ENCODE measurements at regions not wholly inside any gene's neighbourhood (a gene's known extent, or its start where the extent isn't known, plus 50 kb on each side); places are given as distances from the start of the nearest gene placed in this dataset.
"Not testable (repeated sequence)": the region's sequence is repeated elsewhere in the genome, so short reads cannot be mapped to it uniquely, and the experiment has no call there.

DNA sequence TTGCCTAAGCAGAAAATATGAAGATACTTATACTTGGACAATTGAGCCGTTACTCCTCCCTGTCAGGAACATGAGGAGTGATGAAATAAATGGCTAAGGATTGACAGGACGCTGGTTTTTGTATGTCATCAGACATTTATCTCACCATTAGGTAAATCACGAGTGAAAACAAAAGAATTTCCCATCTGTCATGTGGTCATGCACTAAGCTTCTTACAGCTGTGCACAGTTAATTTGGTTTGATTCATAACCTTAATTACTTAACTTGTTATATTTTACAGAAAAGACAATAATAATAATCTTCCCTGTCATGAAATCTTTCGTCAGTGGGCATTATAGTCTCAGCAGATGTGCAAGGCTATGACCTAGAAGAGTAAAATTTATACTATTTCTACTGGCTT lies 266.5 kb downstream of the HGF start:
- Histone ChIP-seq H3K4me1 (no peaks in the 10 kb centered on the region), H3K27me3 (ENCODE audit: low read depth) (no peaks in the 10 kb centered on the region), H3K36me3 (replicated peaks) (no peaks in the 10 kb centered on the region), H3K4me3 (no peak overlapping the region), H3K9me3 (no peaks in the 10 kb centered on the region)
- DNase-seq (ENCODE audit: low spot score in 2 of 2) = no peak
- in situ Hi-C loops (cut with MboI; ENCODE audit: low sequenced_read_pairs) = loop anchor here (25.0 kb wide), 1 partner anchor 209 kb away; no protein-coding TSS in a partner anchor

DNA sequence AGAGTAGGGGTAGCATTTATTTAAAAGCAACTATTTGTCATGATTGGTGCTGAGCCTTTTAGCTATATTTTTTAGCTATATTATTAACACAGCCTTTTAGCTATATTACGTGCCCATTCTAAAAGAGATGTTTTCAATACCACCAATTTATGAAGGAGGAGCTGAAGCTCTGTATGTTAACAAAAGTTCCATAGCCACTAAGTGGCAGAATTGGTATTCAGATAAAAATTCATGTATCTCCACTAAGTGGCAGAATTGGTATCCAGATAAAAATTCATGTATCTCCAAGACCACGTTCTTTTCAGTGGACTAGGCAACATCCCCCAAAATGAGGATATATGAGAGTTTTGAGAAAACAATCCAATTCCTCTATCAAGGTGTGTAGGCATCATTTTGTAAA lies 268.6 kb downstream of the HGF start:
- in situ Hi-C loops (cut with MboI; ENCODE audit: low sequenced_read_pairs) = loop anchor here (25.0 kb wide), 1 partner anchor 211 kb away; no protein-coding TSS in a partner anchor
- Histone ChIP-seq H3K36me3 (replicated peaks) (no peaks in the 10 kb centered on the region), H3K9me3 (no peaks in the 10 kb centered on the region), H3K4me3 (no peak overlapping the region), H3K4me1 (no peaks in the 10 kb centered on the region), H3K27me3 (ENCODE audit: low read depth) (no peaks in the 10 kb centered on the region)
- DNase-seq (ENCODE audit: low spot score in 2 of 2) = no peak

DNA sequence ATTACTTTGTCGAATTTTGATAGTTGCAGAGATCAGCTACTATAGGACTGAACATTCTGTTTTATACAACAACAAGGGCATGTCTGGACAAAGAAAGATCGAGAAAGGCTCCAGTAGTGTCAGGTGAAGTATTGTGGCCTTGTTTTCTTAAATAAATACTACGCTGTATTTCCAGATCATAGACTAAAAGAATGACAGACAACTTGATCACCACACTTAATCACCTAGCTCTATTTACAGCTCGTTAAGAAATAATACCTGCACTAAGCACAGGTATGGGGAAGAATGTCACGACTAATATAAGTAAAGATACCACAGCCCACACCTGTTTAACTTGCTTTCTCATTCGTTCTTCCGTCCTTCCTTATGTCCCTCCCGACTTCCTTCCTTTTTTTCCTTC lies 269.2 kb downstream of the HGF start:
- no peaks in the 10 kb centered on the region for H3K36me3 ChIP-seq (replicated peaks)
- H3K4me1 ChIP-seq = no peaks in the 10 kb centered on the region
- H3K27me3 ChIP-seq (ENCODE audit: low read depth) = no peaks in the 10 kb centered on the region
- no peaks in the 10 kb centered on the region for H3K9me3 ChIP-seq
- H3K4me3 ChIP-seq = no peak overlapping the region
- in situ Hi-C loops (cut with MboI; ENCODE audit: low sequenced_read_pairs) = loop anchor here (25.0 kb wide), 1 partner anchor 212 kb away; no protein-coding TSS in a partner anchor
- DNase-seq (ENCODE audit: low spot score in 2 of 2) = no peak

DNA sequence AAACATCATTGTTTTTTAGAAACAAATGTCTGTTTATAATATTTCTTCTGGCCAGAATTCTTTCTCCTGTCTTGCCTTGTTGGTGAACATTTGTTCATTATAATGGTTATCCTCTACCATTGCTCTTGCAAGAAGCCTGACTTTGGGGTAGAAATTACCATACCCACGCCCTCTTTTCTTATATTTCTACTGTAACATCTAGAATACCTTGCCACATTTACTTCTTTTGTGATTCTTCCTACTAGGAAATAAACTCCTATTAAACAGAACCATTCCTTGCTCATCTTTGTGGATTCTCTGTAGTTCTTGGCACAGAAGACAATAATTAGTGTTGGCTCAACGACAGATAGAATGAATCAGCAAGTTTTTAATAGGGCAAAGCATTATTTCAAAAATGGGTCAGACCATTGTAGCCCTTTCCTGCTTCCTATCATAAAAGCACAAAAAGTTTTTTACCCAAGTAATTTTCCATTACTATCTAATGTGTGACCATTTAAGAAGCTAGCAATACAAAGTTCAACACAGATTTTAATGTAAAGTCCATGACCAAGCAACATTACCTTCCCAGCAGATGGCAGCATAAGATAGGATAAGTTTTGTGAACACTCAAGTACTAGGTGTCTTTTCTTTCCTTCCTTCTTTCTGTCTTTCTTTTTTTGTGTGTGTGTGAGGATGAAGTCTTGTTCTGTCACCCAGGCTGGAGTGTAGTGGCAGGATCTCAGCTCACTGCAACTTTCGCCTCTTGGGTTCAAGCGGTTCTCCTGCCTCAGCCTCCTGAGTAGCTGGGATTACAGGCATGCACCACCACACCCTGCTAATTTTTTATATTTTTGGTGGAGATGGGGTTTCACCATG lies 270.4 kb downstream of the HGF start:
- no peaks in the 10 kb centered on the region for H3K4me1 ChIP-seq
- peak; percentile 38 to 69 for DNase-seq (ENCODE audit: low spot score in 2 of 2)
- in situ Hi-C loops (cut with MboI; ENCODE audit: low sequenced_read_pairs) = loop anchor here (25.0 kb wide), 4 partner anchors 213 to 1238 kb away; no protein-coding TSS in a partner anchor
- H3K36me3 ChIP-seq (replicated peaks) = no peaks in the 10 kb centered on the region
- no peak overlapping the region for H3K4me3 ChIP-seq
- no peaks in the 10 kb centered on the region for H3K9me3 ChIP-seq
- no peaks in the 10 kb centered on the region for H3K27me3 ChIP-seq (ENCODE audit: low read depth)

DNA sequence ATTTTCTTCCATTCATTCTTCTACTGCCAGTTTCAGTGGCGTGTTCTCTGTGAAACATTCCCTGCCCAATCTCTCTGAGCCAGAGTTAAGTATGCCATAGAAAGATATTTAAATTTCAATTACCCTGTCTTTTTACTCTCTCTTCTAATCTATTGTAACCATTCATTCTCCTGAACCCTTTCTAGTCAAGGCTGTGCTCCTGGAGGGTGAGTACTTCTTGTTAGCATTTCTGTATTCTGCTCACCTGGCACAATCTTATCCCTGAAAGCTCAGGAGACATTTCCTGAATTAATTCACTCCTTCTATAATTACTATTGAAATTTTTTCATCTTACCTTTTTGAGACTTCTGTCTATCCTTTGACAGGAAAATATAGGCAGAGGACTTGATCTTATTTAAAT lies 271.7 kb downstream of the HGF start:
- no peak for DNase-seq (ENCODE audit: low spot score in 2 of 2)
- H3K36me3 ChIP-seq (replicated peaks) = no peaks in the 10 kb centered on the region
- in situ Hi-C loops (cut with MboI; ENCODE audit: low sequenced_read_pairs) = loop anchor here (25.0 kb wide), 3 partner anchors 514 to 1239 kb away; no protein-coding TSS in a partner anchor
- H3K27me3 ChIP-seq (ENCODE audit: low read depth) = no peaks in the 10 kb centered on the region
- H3K4me1 ChIP-seq = no peaks in the 10 kb centered on the region
- H3K4me3 ChIP-seq = no peak overlapping the region
- no peaks in the 10 kb centered on the region for H3K9me3 ChIP-seq

DNA sequence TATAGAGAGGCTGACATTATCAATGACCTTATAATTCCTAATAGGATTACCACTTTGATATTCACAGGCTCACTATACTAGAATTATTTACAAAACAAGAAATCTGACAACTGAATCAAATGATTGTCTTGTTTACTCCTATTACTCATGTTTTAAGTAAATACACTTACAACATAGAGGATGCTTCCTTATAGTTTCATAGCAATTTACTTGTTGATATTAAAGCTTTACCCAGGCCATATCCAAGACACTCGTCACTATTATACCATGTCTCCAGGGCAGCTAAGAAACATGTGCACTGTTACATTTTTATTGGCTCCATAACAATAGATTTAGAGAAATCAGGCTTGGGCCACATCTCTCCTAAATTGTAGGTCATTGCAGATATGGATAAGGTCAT lies 276.9 kb downstream of the HGF start:
- no peaks in the 10 kb centered on the region for H3K9me3 ChIP-seq
- no peak overlapping the region for H3K4me3 ChIP-seq
- no peaks in the 10 kb centered on the region for H3K27me3 ChIP-seq (ENCODE audit: low read depth)
- in situ Hi-C loops (cut with MboI; ENCODE audit: low sequenced_read_pairs) = loop anchor here (25.0 kb wide), 3 partner anchors 519 to 1244 kb away; no protein-coding TSS in a partner anchor
- no peaks in the 10 kb centered on the region for H3K36me3 ChIP-seq (replicated peaks)
- DNase-seq (ENCODE audit: low spot score in 2 of 2) = no peak
- no peaks in the 10 kb centered on the region for H3K4me1 ChIP-seq

DNA sequence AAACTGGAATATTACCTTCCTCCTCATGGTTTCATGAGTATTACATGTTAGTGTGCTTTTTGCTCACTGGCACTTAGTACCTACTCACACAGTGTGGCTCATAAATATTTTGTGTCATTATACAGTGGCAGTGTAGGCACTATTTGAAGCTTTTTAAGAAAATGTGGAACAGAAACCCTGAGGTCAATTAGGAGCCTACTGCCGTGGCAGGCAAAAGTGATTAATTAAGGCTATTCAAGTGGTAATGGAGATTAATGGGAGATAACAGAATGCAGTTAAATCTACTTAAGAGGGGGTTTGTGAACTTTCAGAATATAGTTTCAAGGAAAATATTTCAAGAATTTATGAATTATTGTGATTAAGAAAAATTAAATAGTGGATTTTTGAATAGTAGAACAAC lies 277.6 kb downstream of the HGF start:
- in situ Hi-C loops (cut with MboI; ENCODE audit: low sequenced_read_pairs) = loop anchor here (25.0 kb wide), 3 partner anchors 520 to 1245 kb away; no protein-coding TSS in a partner anchor

DNA sequence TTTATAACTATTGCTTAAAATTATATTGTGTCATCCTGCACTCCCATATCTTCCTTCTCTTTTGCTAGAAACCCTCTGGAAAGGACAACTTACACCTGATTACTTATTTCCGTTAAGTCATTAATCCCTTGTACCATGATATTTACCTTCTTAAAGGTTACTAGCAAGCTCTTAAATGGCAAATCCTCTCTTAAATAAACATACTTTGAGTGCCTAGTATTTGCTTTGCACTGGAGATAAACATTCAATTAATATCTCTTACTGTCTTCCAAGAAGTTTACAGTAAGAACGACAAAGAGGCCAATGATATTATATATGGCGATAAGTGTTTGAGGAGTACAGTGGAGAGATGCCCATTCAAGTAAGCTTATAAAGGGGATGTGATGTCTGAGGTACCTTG lies 278.3 kb downstream of the HGF start:
- no peak overlapping the region for H3K4me3 ChIP-seq
- H3K9me3 ChIP-seq = no peaks in the 10 kb centered on the region
- no peaks in the 10 kb centered on the region for H3K27me3 ChIP-seq (ENCODE audit: low read depth)
- DNase-seq (ENCODE audit: low spot score in 2 of 2) = no peak
- no peaks in the 10 kb centered on the region for H3K4me1 ChIP-seq
- in situ Hi-C loops (cut with MboI; ENCODE audit: low sequenced_read_pairs) = loop anchor here (25.0 kb wide), 3 partner anchors 521 to 1246 kb away; no protein-coding TSS in a partner anchor
- no peaks in the 10 kb centered on the region for H3K36me3 ChIP-seq (replicated peaks)

More for the DNA sequence above, 277.6 kb downstream of the HGF start:
- no peak overlapping the region for H3K4me3 ChIP-seq
- H3K27me3 ChIP-seq (ENCODE audit: low read depth) = no peaks in the 10 kb centered on the region
- H3K4me1 ChIP-seq = no peaks in the 10 kb centered on the region
- DNase-seq (ENCODE audit: low spot score in 2 of 2) = no peak
- no peaks in the 10 kb centered on the region for H3K36me3 ChIP-seq (replicated peaks)
- H3K9me3 ChIP-seq = no peaks in the 10 kb centered on the region

DNA sequence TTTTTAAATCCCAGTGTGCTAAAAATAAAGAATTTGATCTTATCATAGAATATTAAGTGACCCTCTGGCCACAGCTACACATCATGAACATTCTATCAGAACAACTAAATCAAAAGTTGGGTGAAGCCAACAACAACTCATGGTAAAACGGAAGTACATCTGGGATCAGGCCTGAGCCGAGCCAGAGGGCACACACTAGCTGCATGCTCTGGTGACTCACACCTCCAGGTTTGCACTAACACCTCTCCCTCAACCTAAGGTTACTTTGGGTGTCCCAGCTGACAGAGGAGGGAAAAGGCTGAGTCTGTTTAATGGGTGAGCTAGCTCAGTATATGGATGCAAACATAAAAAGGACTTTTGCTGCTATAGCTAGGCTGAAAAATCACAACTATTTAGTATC lies 281.6 kb downstream of the HGF start:
- Histone ChIP-seq H3K4me3 (no peak overlapping the region), H3K4me1 (no peaks in the 10 kb centered on the region), H3K27me3 (ENCODE audit: low read depth) (no peaks in the 10 kb centered on the region), H3K9me3 (no peaks in the 10 kb centered on the region), H3K36me3 (replicated peaks) (no peaks in the 10 kb centered on the region)
- in situ Hi-C loops (cut with MboI; ENCODE audit: low sequenced_read_pairs) = loop anchor here (25.0 kb wide), 3 partner anchors 524 to 1249 kb away; no protein-coding TSS in a partner anchor
- no peak for DNase-seq (ENCODE audit: low spot score in 2 of 2)

DNA sequence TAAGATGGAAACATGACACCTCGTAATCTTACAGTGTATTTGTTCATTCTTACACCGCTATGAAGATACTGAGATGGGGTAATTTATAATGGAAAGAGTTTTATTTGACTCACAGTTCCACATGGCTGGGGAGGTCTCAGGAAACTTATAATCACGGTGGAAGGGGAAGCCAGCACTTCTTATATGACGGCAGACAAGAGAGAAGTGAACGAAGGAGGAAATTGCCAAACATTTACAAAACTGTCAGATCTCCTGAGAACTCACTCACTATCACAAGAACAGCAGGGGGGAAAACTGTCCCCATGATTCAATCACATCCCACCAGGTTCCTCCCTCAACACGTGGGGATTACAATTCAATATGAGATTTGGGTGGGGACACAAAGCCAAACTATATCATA lies 282.3 kb downstream of the HGF start:
- Histone ChIP-seq H3K4me1 (no peaks in the 10 kb centered on the region), H3K4me3 (no peak overlapping the region), H3K9me3 (no peaks in the 10 kb centered on the region), H3K36me3 (replicated peaks) (no peaks in the 10 kb centered on the region), H3K27me3 (ENCODE audit: low read depth) (no peaks in the 10 kb centered on the region)
- DNase-seq (ENCODE audit: low spot score in 2 of 2) = no peak
- in situ Hi-C loops (cut with MboI; ENCODE audit: low sequenced_read_pairs) = loop anchor here (25.0 kb wide), 3 partner anchors 525 to 1250 kb away; no protein-coding TSS in a partner anchor

DNA sequence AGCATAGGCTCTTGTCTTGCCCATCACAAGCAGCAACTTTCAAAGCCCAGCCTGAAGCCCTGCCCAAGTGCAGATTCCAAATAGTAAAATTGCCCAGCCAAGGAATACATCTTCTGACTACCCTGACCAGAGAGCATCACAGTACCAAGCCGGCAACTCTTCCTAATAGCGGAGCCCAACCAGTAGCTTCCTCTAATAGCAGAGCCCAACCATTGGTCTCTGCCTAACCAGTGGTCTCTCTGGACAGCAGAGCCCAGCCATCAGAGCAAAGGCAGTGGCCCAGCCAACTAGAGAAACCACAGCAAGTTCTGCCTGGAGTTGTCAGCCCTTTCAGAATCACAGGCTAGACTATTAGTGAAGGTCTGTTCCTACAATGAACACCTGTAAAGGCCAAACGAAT lies 285.6 kb downstream of the HGF start:
- Histone ChIP-seq H3K27me3 (ENCODE audit: low read depth) (no peaks in the 10 kb centered on the region), H3K9me3 (no peaks in the 10 kb centered on the region), H3K36me3 (replicated peaks) (no peaks in the 10 kb centered on the region), H3K4me1 (no peaks in the 10 kb centered on the region), H3K4me3 (no peak overlapping the region)
- in situ Hi-C loops (cut with MboI; ENCODE audit: low sequenced_read_pairs) = loop anchor here (25.0 kb wide), 3 partner anchors 528 to 1253 kb away; no protein-coding TSS in a partner anchor
- DNase-seq (ENCODE audit: low spot score in 2 of 2) = peak; percentile 71 to 77

DNA sequence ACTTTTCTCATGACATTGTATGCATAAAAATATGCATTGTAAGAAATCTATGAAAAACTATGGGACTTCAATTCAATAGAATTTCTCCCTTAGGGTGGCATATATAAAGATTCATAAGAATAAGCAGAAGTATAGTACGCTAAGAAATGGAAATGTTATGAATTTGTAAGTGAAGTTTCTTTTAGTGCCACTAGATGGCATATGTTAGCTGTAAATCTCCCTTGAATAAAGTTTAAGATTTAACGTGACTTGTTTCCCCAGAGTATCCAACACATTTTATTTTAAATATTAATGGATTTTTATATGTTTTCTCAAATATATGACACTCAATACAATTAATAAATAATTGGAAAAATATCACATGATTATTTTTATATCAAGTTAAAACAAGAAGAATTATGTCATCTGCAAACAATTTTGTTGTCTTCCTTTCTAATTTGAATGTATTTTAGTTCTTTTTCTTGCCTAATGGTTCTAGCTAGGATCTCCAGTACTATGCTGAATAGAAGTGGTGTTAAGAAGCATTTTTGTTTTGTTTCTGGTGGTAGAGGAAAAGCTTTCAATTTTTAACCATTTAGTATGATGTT lies 287.2 kb downstream of the HGF start:
- peak in 1 of 2 experiments; percentile 68 for DNase-seq (ENCODE audit: low spot score in 2 of 2)
- no peaks in the 10 kb centered on the region for H3K4me1 ChIP-seq
- H3K27me3 ChIP-seq (ENCODE audit: low read depth) = no peaks in the 10 kb centered on the region
- H3K36me3 ChIP-seq (replicated peaks) = no peaks in the 10 kb centered on the region
- H3K9me3 ChIP-seq = no peaks in the 10 kb centered on the region
- in situ Hi-C loops (cut with MboI; ENCODE audit: low sequenced_read_pairs) = loop anchor here (25.0 kb wide), 3 partner anchors 530 to 1255 kb away; no protein-coding TSS in a partner anchor
- H3K4me3 ChIP-seq = no peak overlapping the region

DNA sequence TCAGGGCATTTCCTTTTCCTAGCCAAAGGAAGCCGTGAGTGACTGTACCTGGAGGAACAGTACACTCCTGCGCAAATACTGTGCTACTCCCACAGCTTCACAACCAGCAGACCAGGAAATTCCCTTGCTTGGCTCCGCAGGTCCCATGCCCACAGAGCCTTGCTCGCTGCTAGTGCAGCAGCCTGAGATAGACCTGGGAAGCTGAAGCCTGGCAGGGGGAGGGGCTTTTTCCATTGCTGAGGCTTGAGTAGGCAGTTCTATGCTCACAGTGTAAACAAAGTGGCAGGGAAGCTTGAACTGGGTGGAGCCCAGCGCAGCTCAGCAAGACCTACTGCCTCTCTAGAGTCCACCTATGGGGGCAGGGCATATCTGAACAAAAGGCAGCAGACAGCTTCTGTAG lies 291.2 kb downstream of the HGF start:
- no peaks in the 10 kb centered on the region for H3K4me1 ChIP-seq
- H3K9me3 ChIP-seq = no peaks in the 10 kb centered on the region
- H3K36me3 ChIP-seq (replicated peaks) = no peaks in the 10 kb centered on the region
- DNase-seq (ENCODE audit: low spot score in 2 of 2) = peak; percentile 33 to 70
- H3K27me3 ChIP-seq (ENCODE audit: low read depth) = no peaks in the 10 kb centered on the region
- no peak overlapping the region for H3K4me3 ChIP-seq
- in situ Hi-C loops (cut with MboI; ENCODE audit: low sequenced_read_pairs) = loop anchor here (25.0 kb wide), 3 partner anchors 534 to 1259 kb away; no protein-coding TSS in a partner anchor

DNA sequence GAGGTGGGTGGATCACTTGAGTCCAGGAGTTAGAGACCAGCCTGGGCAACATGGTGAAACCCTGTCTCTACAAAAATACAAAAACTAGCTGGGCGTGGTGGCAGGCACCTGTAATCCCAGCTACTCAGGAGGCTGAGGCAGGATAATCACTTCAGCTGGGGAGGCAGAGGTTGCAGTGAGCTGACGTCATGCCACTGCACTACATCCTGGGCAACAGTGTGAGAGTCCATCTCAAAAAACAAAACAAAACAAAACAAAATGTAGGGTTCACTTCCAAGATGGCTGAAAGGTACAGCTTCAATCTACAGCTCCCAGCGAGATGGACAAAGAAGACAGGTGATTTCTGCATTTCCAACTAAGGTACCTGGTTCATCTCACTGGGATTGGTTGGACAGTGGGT lies 291.6 kb downstream of the HGF start:
- H3K4me3 ChIP-seq; H3K4me1 ChIP-seq; H3K9me3 ChIP-seq; DNase-seq (ENCODE audit: low spot score in 2 of 2); H3K27me3 ChIP-seq (ENCODE audit: low read depth); H3K36me3 ChIP-seq (replicated peaks): not testable (repeated sequence)
- in situ Hi-C loops (cut with MboI; ENCODE audit: low sequenced_read_pairs) = loop anchor here (25.0 kb wide), 3 partner anchors 534 to 1259 kb away; no protein-coding TSS in a partner anchor

Measured in HAP-1 (cell line).